K562 (cell line): ENCODE measurements at regions not wholly inside any gene's neighbourhood (a gene's known extent, or its start where the extent isn't known, plus 50 kb on each side); places are given as distances from the start of the nearest gene placed in this dataset.

Source experiments
- ETS2 ChIP-seq: IDR thresholded peaks from 2 replicates; pipeline ENCODE4 v1.6.1; 2016; ENCODE audit warnings: borderline replicate concordance, missing genetic modification characterization, mild to moderate bottlenecking, moderate library complexity, missing compliant biosample characterization; ENCODE audit not compliant: poor library complexity, severe bottlenecking
- ETV5 ChIP-seq: sonication (generic); formaldehyde crosslinking; IDR thresholded peaks from 2 replicates; pipeline ENCODE4 v1.4.0; 2020; ENCODE audit warnings: low read depth, mild to moderate bottlenecking, missing genetic modification reagents
- GATAD2B ChIP-seq: fragments of 450-650 bp; IDR thresholded peaks from 2 replicates; pipeline ENCODE4 v1.6.1; 2017; ENCODE audit warnings: mild to moderate bottlenecking, borderline replicate concordance
- HNRNPUL1 ChIP-seq: fragments of 200-400 bp; formaldehyde crosslinking; IDR thresholded peaks from 2 replicates; pipeline ENCODE4 v1.6.1; 2017; ENCODE audit warnings: low read length
- MCM7 ChIP-seq, 2 experiments: fragments of 450-650 bp; IDR thresholded peaks; 2 replicates each; pipeline ENCODE4 v1.6.1; 2016 to 2018
- MXI1 ChIP-seq: IDR thresholded peaks from 2 replicates; pipeline ENCODE4 v1.6.1; 2011; ENCODE audit warnings: low read depth, mild to moderate bottlenecking, improper control_type of control experiment, low read length
- POLR2A ChIP-seq: fragments of 450-650 bp; conservative IDR thresholded peaks from 2 replicates; pipeline ENCODE4 v1.6.1; 2016
- RBM14 ChIP-seq: fragments of 200-400 bp; formaldehyde crosslinking; IDR thresholded peaks from 2 replicates; pipeline ENCODE4 v1.6.1; 2018; ENCODE audit warnings: low read depth, mild to moderate bottlenecking, low read length, moderate library complexity, borderline replicate concordance; ENCODE audit not compliant: insufficient read depth
- RBM22 ChIP-seq: fragments of 200-400 bp; formaldehyde crosslinking; IDR thresholded peaks from 2 replicates; pipeline ENCODE4 v1.6.1; 2018; ENCODE audit warnings: low read length, low read depth; ENCODE audit not compliant: poor library complexity, severe bottlenecking
- TEAD1 ChIP-seq, 2 experiments: fragments of 450-650 bp in 1 of 2; sonication (generic) in 1 of 2; formaldehyde crosslinking; IDR thresholded peaks; 2 replicates each; pipeline versions ENCODE4 v1.4.0 to v1.8.0; 2020 to 2022; ENCODE audit warnings: mild to moderate bottlenecking in 2 of 2, missing genetic modification reagents in 1 of 2
- ZNF143 ChIP-seq: sonication (generic); formaldehyde crosslinking; IDR thresholded peaks from 2 replicates; pipeline ENCODE4 v1.9.0; 2022; ENCODE audit warnings: mild to moderate bottlenecking, missing genetic modification reagents
- ZNF146 ChIP-seq: IDR thresholded peaks from one replicate; pipeline ENCODE4 v1.6.1; 2018; ENCODE audit warnings: missing compliant biosample characterization; ENCODE audit not compliant: unreplicated experiment
- ZNF408 ChIP-seq: fragments of 250-450 bp; sonication (Bioruptor Pico); IDR thresholded peaks from 2 replicates; pipeline ENCODE4 v1.4.0; 2020; ENCODE audit warnings: low read depth, mild to moderate bottlenecking, moderate library complexity
- TF ChIP-seq, protein P1 (sequence below): fragments of 200-600 bp; sonication (generic); IDR thresholded peaks from one replicate; pipeline ENCODE4 v1.6.1; 2012; ENCODE audit warnings: mild to moderate bottlenecking, low read depth, low read length, inconsistent platforms
- TF ChIP-seq, protein P2 (sequence below): fragments of 450-650 bp; conservative IDR thresholded peaks from 2 replicates; pipeline ENCODE4 v1.6.1; 2016; ENCODE audit warnings: missing genetic modification characterization, low read depth, mild to moderate bottlenecking, control low read depth, missing compliant biosample characterization
- TF ChIP-seq, protein P3 (sequence below): fragments of 450-650 bp; formaldehyde crosslinking; IDR thresholded peaks from 2 replicates; pipeline ENCODE4 v1.4.0; 2020; ENCODE audit warnings: mild to moderate bottlenecking, moderate library complexity

DNA sequence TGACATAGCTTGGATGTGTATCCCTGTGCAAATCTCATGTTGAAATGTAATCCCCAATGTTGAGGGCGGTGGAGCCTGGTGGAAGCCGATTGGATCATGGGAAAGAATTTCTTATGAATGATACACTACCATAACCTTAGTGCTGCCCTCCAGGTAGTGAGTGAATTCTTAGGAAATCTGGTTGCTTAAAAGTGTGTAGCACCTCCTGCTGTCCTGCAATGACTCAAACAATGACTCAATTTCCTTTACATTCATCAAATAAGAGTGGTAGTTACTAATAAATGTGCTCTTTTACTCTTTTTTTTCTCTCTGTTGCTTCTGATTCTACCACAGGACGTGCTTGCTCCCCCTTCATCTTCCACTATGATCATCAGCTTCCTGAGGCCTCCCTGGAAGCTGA lies 1696.0 kb upstream of the CDH9 start (continued):
- TF ChIP-seq, protein P1, sequence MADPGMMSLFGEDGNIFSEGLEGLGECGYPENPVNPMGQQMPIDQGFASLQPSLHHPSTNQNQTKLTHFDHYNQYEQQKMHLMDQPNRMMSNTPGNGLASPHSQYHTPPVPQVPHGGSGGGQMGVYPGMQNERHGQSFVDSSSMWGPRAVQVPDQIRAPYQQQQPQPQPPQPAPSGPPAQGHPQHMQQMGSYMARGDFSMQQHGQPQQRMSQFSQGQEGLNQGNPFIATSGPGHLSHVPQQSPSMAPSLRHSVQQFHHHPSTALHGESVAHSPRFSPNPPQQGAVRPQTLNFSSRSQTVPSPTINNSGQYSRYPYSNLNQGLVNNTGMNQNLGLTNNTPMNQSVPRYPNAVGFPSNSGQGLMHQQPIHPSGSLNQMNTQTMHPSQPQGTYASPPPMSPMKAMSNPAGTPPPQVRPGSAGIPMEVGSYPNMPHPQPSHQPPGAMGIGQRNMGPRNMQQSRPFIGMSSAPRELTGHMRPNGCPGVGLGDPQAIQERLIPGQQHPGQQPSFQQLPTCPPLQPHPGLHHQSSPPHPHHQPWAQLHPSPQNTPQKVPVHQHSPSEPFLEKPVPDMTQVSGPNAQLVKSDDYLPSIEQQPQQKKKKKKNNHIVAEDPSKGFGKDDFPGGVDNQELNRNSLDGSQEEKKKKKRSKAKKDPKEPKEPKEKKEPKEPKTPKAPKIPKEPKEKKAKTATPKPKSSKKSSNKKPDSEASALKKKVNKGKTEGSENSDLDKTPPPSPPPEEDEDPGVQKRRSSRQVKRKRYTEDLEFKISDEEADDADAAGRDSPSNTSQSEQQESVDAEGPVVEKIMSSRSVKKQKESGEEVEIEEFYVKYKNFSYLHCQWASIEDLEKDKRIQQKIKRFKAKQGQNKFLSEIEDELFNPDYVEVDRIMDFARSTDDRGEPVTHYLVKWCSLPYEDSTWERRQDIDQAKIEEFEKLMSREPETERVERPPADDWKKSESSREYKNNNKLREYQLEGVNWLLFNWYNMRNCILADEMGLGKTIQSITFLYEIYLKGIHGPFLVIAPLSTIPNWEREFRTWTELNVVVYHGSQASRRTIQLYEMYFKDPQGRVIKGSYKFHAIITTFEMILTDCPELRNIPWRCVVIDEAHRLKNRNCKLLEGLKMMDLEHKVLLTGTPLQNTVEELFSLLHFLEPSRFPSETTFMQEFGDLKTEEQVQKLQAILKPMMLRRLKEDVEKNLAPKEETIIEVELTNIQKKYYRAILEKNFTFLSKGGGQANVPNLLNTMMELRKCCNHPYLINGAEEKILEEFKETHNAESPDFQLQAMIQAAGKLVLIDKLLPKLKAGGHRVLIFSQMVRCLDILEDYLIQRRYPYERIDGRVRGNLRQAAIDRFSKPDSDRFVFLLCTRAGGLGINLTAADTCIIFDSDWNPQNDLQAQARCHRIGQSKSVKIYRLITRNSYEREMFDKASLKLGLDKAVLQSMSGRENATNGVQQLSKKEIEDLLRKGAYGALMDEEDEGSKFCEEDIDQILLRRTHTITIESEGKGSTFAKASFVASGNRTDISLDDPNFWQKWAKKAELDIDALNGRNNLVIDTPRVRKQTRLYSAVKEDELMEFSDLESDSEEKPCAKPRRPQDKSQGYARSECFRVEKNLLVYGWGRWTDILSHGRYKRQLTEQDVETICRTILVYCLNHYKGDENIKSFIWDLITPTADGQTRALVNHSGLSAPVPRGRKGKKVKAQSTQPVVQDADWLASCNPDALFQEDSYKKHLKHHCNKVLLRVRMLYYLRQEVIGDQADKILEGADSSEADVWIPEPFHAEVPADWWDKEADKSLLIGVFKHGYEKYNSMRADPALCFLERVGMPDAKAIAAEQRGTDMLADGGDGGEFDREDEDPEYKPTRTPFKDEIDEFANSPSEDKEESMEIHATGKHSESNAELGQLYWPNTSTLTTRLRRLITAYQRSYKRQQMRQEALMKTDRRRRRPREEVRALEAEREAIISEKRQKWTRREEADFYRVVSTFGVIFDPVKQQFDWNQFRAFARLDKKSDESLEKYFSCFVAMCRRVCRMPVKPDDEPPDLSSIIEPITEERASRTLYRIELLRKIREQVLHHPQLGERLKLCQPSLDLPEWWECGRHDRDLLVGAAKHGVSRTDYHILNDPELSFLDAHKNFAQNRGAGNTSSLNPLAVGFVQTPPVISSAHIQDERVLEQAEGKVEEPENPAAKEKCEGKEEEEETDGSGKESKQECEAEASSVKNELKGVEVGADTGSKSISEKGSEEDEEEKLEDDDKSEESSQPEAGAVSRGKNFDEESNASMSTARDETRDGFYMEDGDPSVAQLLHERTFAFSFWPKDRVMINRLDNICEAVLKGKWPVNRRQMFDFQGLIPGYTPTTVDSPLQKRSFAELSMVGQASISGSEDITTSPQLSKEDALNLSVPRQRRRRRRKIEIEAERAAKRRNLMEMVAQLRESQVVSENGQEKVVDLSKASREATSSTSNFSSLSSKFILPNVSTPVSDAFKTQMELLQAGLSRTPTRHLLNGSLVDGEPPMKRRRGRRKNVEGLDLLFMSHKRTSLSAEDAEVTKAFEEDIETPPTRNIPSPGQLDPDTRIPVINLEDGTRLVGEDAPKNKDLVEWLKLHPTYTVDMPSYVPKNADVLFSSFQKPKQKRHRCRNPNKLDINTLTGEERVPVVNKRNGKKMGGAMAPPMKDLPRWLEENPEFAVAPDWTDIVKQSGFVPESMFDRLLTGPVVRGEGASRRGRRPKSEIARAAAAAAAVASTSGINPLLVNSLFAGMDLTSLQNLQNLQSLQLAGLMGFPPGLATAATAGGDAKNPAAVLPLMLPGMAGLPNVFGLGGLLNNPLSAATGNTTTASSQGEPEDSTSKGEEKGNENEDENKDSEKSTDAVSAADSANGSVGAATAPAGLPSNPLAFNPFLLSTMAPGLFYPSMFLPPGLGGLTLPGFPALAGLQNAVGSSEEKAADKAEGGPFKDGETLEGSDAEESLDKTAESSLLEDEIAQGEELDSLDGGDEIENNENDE: no peak
- TF ChIP-seq, protein P2, sequence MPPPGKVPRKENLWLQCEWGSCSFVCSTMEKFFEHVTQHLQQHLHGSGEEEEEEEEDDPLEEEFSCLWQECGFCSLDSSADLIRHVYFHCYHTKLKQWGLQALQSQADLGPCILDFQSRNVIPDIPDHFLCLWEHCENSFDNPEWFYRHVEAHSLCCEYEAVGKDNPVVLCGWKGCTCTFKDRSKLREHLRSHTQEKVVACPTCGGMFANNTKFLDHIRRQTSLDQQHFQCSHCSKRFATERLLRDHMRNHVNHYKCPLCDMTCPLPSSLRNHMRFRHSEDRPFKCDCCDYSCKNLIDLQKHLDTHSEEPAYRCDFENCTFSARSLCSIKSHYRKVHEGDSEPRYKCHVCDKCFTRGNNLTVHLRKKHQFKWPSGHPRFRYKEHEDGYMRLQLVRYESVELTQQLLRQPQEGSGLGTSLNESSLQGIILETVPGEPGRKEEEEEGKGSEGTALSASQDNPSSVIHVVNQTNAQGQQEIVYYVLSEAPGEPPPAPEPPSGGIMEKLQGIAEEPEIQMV (tag): no peak
- no peak for TF ChIP-seq HNRNPUL1
- TF ChIP-seq RBM14: no peak
- TF ChIP-seq RBM22: no peak
- TF ChIP-seq TEAD1 (CRISPR knock-in tag; IDR thresholded peaks at IDR 0.05): no peak
- TF ChIP-seq ZNF143 (CRISPR knock-in tag): no peak
- TF ChIP-seq ETV5 (CRISPR knock-in tag): no peak
- TF ChIP-seq MCM7 (IDR thresholded peaks at IDR 0.05): no peak
- TF ChIP-seq, protein P3, sequence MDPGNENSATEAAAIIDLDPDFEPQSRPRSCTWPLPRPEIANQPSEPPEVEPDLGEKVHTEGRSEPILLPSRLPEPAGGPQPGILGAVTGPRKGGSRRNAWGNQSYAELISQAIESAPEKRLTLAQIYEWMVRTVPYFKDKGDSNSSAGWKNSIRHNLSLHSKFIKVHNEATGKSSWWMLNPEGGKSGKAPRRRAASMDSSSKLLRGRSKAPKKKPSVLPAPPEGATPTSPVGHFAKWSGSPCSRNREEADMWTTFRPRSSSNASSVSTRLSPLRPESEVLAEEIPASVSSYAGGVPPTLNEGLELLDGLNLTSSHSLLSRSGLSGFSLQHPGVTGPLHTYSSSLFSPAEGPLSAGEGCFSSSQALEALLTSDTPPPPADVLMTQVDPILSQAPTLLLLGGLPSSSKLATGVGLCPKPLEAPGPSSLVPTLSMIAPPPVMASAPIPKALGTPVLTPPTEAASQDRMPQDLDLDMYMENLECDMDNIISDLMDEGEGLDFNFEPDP (CRISPR knock-in tag): no peak
- no peak for TF ChIP-seq GATAD2B
- TF ChIP-seq MXI1: no peak
- no peak for TF ChIP-seq ETS2 (tag)
- no peak for TF ChIP-seq POLR2A
- no peak for TF ChIP-seq ZNF408
- no peak for TF ChIP-seq ZNF146 (CRISPR knock-in tag)
